HepG2 (cell line): ENCODE measurements at regions not wholly inside any gene's neighbourhood (a gene's known extent, or its start where the extent isn't known, plus 50 kb on each side); places are given as distances from the start of the nearest gene placed in this dataset.

Experiments
- ATAC-seq: fragments of 200-7000 bp; cut with Tn5 transposase; 3 replicates; pipeline ENCODE4 v1.9.1; 2020; ENCODE audit warnings: mild to moderate bottlenecking, moderate library complexity
- BruUV-seq: library from RNA; stranded (reverse); fragments of 400-500 nt; replicated peaks from 2 replicates; lab custom pipeline; 2021; lab: Mats Ljungman, UMichigan
- CTCF ChIA-PET: fragments of 300-600 bp; formaldehyde crosslinking; extraction: SDS; loops from one replicate; lab custom pipeline; 2021; ENCODE audit warnings: low total read pairs, inconsistent platforms, low intra/inter-chr PET ratio; lab: Yijun Ruan, JAX
- POLR2A ChIA-PET: fragments of 350-600 bp; sonication (Branson Sonifier 250); formaldehyde crosslinking; loops from one replicate; lab custom pipeline; 2020; ENCODE audit warnings: antibody characterized with exemption, inconsistent platforms; lab: Yijun Ruan, JAX
- DNase-seq: peaks from one replicate; pipeline ENCODE4 v3.0.0-alpha.2; 2015; ENCODE audit warnings: low spot score
- FAIRE-seq: peaks from 3 replicates; lab custom pipeline; 2011; peaks lifted over from hg19 to GRCh38; lab: Jason Lieb, UNC
- H2AFZ ChIP-seq: one replicate; pipeline ENCODE4 v1.6.1; 2011; ENCODE audit warnings: low read length, inconsistent platforms
- H3K27ac ChIP-seq: fragments of 300-600 bp; 3 replicates; pipeline ENCODE4 v1.8.0; 2011; ENCODE audit warnings: mixed run types, mild to moderate bottlenecking, mixed read lengths, low read length, inconsistent platforms; ENCODE audit not compliant: insufficient read depth; ENCODE audit errors: extremely low read length
- H3K27me3 ChIP-seq, 2 experiments: fragments of 200-600 bp in 1 of 2; 2 replicates in 1 of 2; 3 replicates in 1 of 2; pipeline versions ENCODE4 v1.6.0 to v1.8.0; 2011; ENCODE audit warnings: low read length in 2 of 2, mild to moderate bottlenecking in 2 of 2, moderate library complexity in 2 of 2, inconsistent platforms in 1 of 2; ENCODE audit not compliant: insufficient read depth in 2 of 2, control insufficient read depth in 1 of 2
- H3K36me3 ChIP-seq, 2 experiments: fragments of 200-600 bp in 1 of 2; replicated peaks in 1 of 2; 2 replicates in 1 of 2; 3 replicates in 1 of 2; pipeline versions ENCODE4 v1.5.1 to v1.8.0; 2011; ENCODE audit warnings: low read length in 2 of 2, inconsistent platforms in 1 of 2; ENCODE audit not compliant: insufficient read depth in 2 of 2, control insufficient read depth in 1 of 2
- H3K4me1 ChIP-seq: 2 replicates; pipeline ENCODE4 v1.5.1; 2012; ENCODE audit warnings: low read length, inconsistent platforms; ENCODE audit not compliant: insufficient read depth
- H3K4me2 ChIP-seq: 2 replicates; pipeline ENCODE4 v1.6.0; 2011; ENCODE audit warnings: low read depth, low read length, inconsistent platforms
- H3K4me3 ChIP-seq, 3 experiments: fragments of 200-600 bp in 1 of 3; sonication (generic), shearing (Covaris generic) in 1 of 3; replicated peaks in 1 of 3; 2 replicates each; pipeline ENCODE4 v1.5.1; 2011 to 2016; ENCODE audit warnings: low read length in 3 of 3, inconsistent platforms in 2 of 3, low read depth in 2 of 3, mild to moderate bottlenecking in 2 of 3, control low read depth in 1 of 3, mixed read lengths in 1 of 3; ENCODE audit not compliant: insufficient read depth in 1 of 3
- H3K79me2 ChIP-seq: one replicate; pipeline ENCODE4 v1.6.1; 2011; ENCODE audit warnings: low read length, inconsistent platforms; ENCODE audit not compliant: insufficient read depth
- H3K9ac ChIP-seq: 2 replicates; pipeline ENCODE4 v1.6.0; 2011; ENCODE audit warnings: mild to moderate bottlenecking, low read depth, low read length, inconsistent platforms; ENCODE audit not compliant: insufficient read depth
- H3K9me3 ChIP-seq: 2 replicates; pipeline ENCODE4 v1.5.1; 2012; ENCODE audit warnings: mild to moderate bottlenecking, low read length
- H4K20me1 ChIP-seq: 2 replicates; pipeline ENCODE4 v1.6.0; 2011; ENCODE audit warnings: inconsistent platforms, mild to moderate bottlenecking, low read length, moderate library complexity; ENCODE audit not compliant: insufficient read depth
- CCDC6 ChIP-seq: sonication (generic); formaldehyde crosslinking; IDR thresholded peaks from 2 replicates; pipeline ENCODE4 v1.8.1; 2022; ENCODE audit warnings: mild to moderate bottlenecking, missing genetic modification reagents, moderate library complexity
- IKZF1 ChIP-seq: fragments of 450-650 bp; IDR thresholded peaks from 2 replicates; pipeline ENCODE4 v1.7.1; 2016
- NFYB ChIP-seq: sonication (generic); formaldehyde crosslinking; IDR thresholded peaks from 2 replicates; pipeline ENCODE4 v1.4.0; 2020; ENCODE audit warnings: missing genetic modification reagents
- NRL ChIP-seq: sonication (generic); formaldehyde crosslinking; IDR thresholded peaks from 2 replicates; pipeline ENCODE4 v1.5.0; 2020; ENCODE audit warnings: missing genetic modification reagents, mild to moderate bottlenecking, moderate library complexity, borderline replicate concordance
- RBM39 ChIP-seq: fragments of 200-400 bp; formaldehyde crosslinking; IDR thresholded peaks from one replicate; pipeline ENCODE4 v1.6.1; 2018; ENCODE audit warnings: antibody characterized with exemption, mild to moderate bottlenecking, low read depth, low read length; ENCODE audit not compliant: poor library complexity, severe bottlenecking
- TCF7 ChIP-seq: sonication (generic); IDR thresholded peaks from 2 replicates; pipeline ENCODE4 v1.6.1; 2016; ENCODE audit warnings: antibody characterized with exemption, low read depth
- TEAD2 ChIP-seq: sonication (generic); formaldehyde crosslinking; IDR thresholded peaks from 2 replicates; pipeline ENCODE4 v1.9.0; 2021; ENCODE audit warnings: missing genetic modification reagents
- ZFP36L1 ChIP-seq: sonication (generic); formaldehyde crosslinking; IDR thresholded peaks from 2 replicates; pipeline ENCODE4 v1.8.0; 2022; ENCODE audit warnings: mild to moderate bottlenecking, missing genetic modification reagents, moderate library complexity
- ZFP82 ChIP-seq: sonication (generic); formaldehyde crosslinking; IDR thresholded peaks from 2 replicates; pipeline ENCODE4 v1.5.1; 2020; ENCODE audit warnings: mild to moderate bottlenecking, missing genetic modification reagents, borderline replicate concordance
- ZNF138 ChIP-seq: sonication (generic); formaldehyde crosslinking; IDR thresholded peaks from 2 replicates; pipeline ENCODE4 v1.5.0; 2020; ENCODE audit warnings: mild to moderate bottlenecking, low read depth, missing genetic modification reagents
- ZNF660 ChIP-seq: sonication (generic); formaldehyde crosslinking; IDR thresholded peaks from 2 replicates; pipeline ENCODE4 v1.5.1; 2020; ENCODE audit warnings: mild to moderate bottlenecking, low read depth, missing genetic modification reagents, borderline replicate concordance
- WGBS: methylation state at CpG from one replicate; pipeline ENCODE4 v1.1.6; 2017; ENCODE audit warnings: low lambda C conversion rate; 5-methylcytosine and 5-hydroxymethylcytosine counted together
- in situ Hi-C: cut with HindIII; loops from 2 replicates; pipeline ENCODE4 v1.10.0; 2017; ENCODE audit warnings: low pct_unique_long_range_greater_than_20kb; ENCODE audit not compliant: extremely low pct_ligation_motif_present
- intact Hi-C: fragments of 100-400 bp; cut with micrococcal nuclease; formaldehyde crosslinking; loops from one replicate; pipeline ENCODE4 v1.10.0; 2022; ENCODE audit not compliant: unreplicated experiment
- TF ChIP-seq, protein P1 (sequence below): sonication (generic); formaldehyde crosslinking; IDR thresholded peaks from 2 replicates; pipeline ENCODE4 v1.9.0; 2021; ENCODE audit warnings: missing genetic modification reagents, mild to moderate bottlenecking, borderline replicate concordance
- TF ChIP-seq, protein P2 (sequence below), 2 experiments: sonication (generic) in 1 of 2; formaldehyde crosslinking in 1 of 2; IDR thresholded peaks; 2 replicates each; pipeline versions ENCODE4 v1.4.0 to v1.6.1; 2018 to 2020; ENCODE audit warnings: missing genetic modification reagents in 2 of 2, borderline replicate concordance in 1 of 2, low read depth in 1 of 2, mild to moderate bottlenecking in 1 of 2, missing biosample characterization in 1 of 2

DNA sequence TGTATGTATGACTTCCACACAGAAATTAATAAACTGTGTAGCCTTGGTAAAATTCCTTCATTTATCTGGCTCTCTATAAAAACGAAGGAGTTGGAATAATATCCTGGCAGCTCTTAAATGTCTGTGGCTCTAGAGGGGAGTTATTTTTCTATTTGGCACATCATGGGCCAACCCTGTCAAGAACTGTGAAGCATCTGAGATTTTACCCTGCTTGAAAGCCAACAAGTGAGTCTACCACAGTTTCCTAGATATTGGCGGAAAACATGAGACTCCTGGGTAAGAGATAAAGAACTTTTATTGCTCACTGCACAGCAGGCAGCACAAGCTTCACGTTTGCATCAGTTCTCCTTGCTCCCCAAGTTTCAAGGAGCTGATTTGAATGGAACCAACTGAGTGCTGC, 346.7 kb upstream of the CYRIA start:
- no peaks in the 10 kb centered on the region for H3K79me2 ChIP-seq
- H3K4me1 ChIP-seq, result no peaks in the 10 kb centered on the region
- H3K27me3 ChIP-seq, result no peaks in the 10 kb centered on the region
- CTCF ChIA-PET, result no interaction called here
- H2AFZ ChIP-seq, result no peak overlapping the region
- no peak for DNase-seq
- no peak overlapping the region for H3K4me3 ChIP-seq
- no peaks in the 10 kb centered on the region for H3K9me3 ChIP-seq
- no peak for TF ChIP-seq IKZF1
- no peak for TF ChIP-seq ZFP82 (CRISPR knock-in tag)
- TF ChIP-seq TCF7, result no peak
- TF ChIP-seq ZNF138, result no peak
- TF ChIP-seq, protein P1, sequence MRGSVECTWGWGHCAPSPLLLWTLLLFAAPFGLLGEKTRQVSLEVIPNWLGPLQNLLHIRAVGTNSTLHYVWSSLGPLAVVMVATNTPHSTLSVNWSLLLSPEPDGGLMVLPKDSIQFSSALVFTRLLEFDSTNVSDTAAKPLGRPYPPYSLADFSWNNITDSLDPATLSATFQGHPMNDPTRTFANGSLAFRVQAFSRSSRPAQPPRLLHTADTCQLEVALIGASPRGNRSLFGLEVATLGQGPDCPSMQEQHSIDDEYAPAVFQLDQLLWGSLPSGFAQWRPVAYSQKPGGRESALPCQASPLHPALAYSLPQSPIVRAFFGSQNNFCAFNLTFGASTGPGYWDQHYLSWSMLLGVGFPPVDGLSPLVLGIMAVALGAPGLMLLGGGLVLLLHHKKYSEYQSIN (CRISPR knock-in tag), result no peak
- no peak for TF ChIP-seq RBM39
- no peak for TF ChIP-seq NRL (CRISPR knock-in tag)
- TF ChIP-seq NFYB (CRISPR knock-in tag), result no peak
- no peak for TF ChIP-seq CCDC6 (CRISPR knock-in tag)
- no peak for TF ChIP-seq ZNF660 (CRISPR knock-in tag)
- no peak for TF ChIP-seq TEAD2 (CRISPR knock-in tag)
- no peak for TF ChIP-seq ZFP36L1 (CRISPR knock-in tag)
- TF ChIP-seq, protein P2, sequence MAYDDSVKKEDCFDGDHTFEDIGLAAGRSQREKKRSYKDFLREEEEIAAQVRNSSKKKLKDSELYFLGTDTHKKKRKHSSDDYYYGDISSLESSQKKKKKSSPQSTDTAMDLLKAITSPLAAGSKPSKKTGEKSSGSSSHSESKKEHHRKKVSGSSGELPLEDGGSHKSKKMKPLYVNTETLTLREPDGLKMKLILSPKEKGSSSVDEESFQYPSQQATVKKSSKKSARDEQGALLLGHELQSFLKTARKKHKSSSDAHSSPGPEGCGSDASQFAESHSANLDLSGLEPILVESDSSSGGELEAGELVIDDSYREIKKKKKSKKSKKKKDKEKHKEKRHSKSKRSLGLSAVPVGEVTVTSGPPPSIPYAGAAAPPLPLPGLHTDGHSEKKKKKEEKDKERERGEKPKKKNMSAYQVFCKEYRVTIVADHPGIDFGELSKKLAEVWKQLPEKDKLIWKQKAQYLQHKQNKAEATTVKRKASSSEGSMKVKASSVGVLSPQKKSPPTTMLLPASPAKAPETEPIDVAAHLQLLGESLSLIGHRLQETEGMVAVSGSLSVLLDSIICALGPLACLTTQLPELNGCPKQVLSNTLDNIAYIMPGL (CRISPR knock-in tag; IDR thresholded peaks at IDR 0.05; ENCODE audit: borderline replicate concordance in 1 of 2, low read depth in 1 of 2), result no peak
- TF ChIP-seq, all 625 proteins: peak for 0
- no TSS peak for BruUV-seq
- Histone ChIP-seq H3K4me2 (no peak overlapping the region), H3K36me3 (no peaks in the 10 kb centered on the region), H4K20me1 (no peaks in the 10 kb centered on the region), H3K27ac (no peak overlapping the region), H3K9ac (no peak overlapping the region)
- WGBS, result 0% methylated on average over 3 of the region's 3 CpGs
- POLR2A ChIA-PET, result no interaction called here
- in situ Hi-C loops, result no loop called here
- intact Hi-C loops, result no loop called here
- ATAC-seq, result no peak
- FAIRE-seq, result no peak
